ENCODE measurements at regions not wholly inside any gene's neighbourhood (a gene's known extent, or its start where the extent isn't known, plus 50 kb on each side); places are given as distances from the start of the nearest gene placed in this dataset.
"Not testable (repeated sequence)": the region's sequence is repeated elsewhere in the genome, so short reads cannot be mapped to it uniquely, and the experiment has no call there.

GRCh38 chr7:66460921-66461361 is 167.7 kb upstream of the KCTD7 start:
- H3K4me3 ChIP-seq (ENCODE audit: low read depth, low read length), result no peak overlapping the region
- TF ChIP-seq CTCF (IDR thresholded peaks at IDR 0.05; ENCODE audit: borderline replicate concordance, insufficient read depth, low read depth, low read length), result no peak

- H3K4me3 ChIP-seq (ENCODE audit: low read depth, low read length), result not testable (repeated sequence)
These were observed 167.3 kb upstream of the KCTD7 start for GRCh38 chr7:66461397-66461796.

DNA sequence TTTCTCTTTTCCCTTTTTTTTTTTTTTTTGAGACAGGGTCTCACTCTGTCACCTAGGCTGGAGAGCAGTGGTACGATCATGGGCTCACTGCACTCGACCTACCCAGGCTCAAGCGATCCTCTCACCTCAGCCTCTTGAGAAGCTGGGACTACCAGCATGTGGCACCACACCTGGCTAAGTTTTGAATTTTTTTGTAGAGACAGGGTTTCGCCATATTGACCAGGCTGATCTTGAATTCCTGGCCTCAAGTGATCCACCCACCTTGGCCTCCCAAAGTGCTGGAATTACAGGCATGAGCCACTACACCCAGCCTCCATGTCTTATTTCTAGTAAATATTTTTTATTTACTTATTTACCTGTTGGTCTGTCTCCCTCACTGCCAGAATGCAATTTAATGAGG is 165.8 kb upstream of the KCTD7 start:
- not testable (repeated sequence) for H3K4me3 ChIP-seq (ENCODE audit: low read depth, low read length)

DNA sequence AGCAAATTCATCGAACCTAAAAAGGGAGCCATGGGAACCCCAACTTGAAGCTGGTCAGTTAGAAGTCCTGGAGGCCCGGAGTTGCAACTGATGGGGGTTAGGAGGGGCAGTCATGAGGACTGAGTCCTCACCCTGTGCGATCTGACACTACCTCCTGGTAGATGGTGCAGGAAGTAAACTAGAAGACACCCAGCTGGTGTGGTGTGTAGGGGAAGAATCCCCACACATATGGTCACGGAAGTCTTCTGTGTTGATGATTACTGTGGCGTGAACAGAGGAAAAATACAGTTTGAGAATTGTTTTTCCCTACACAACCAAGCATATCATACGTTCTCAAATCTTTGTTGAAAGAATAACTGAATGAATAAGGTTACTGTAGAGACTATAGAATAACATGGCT is 164.6 kb upstream of the KCTD7 start:
- no peak overlapping the region for H3K4me3 ChIP-seq (ENCODE audit: low read depth, low read length)
- TF ChIP-seq CTCF (IDR thresholded peaks at IDR 0.05; ENCODE audit: borderline replicate concordance, insufficient read depth, low read depth, low read length), result no peak

DNA sequence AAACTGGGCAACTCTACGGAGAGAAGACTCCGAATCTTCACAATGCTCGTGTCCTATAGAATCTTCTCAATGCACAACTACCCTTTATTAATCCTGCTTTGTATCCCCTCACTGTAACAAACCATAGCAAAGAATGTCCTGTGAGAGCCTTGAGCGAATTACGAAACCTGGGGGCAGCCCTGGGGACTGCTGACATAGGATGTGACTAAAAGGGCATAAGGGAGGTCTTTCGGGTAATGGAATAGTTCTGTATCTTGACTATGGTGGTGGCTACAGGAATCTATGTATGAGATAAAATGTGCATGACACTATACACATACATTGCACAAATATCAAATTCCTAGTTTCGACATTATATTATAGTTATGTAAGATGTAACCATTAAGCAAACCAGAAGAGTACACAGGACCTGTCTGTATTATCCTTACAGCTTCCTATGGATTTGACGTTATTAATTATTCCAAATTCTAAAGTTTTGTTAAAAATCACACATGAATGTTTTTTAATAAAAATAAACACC is 162.5 kb upstream of the KCTD7 start:
- H3K4me3 ChIP-seq (ENCODE audit: low read depth, low read length), result no peak overlapping the region
- no peak for TF ChIP-seq CTCF (IDR thresholded peaks at IDR 0.05; ENCODE audit: borderline replicate concordance, insufficient read depth, low read depth, low read length)

GRCh38 chr7:66467887-66468286 is 160.8 kb upstream of the KCTD7 start:
- H3K4me3 ChIP-seq (ENCODE audit: low read depth, low read length), result no peak overlapping the region
- no peak for TF ChIP-seq CTCF (IDR thresholded peaks at IDR 0.05; ENCODE audit: borderline replicate concordance, insufficient read depth, low read depth, low read length)

DNA sequence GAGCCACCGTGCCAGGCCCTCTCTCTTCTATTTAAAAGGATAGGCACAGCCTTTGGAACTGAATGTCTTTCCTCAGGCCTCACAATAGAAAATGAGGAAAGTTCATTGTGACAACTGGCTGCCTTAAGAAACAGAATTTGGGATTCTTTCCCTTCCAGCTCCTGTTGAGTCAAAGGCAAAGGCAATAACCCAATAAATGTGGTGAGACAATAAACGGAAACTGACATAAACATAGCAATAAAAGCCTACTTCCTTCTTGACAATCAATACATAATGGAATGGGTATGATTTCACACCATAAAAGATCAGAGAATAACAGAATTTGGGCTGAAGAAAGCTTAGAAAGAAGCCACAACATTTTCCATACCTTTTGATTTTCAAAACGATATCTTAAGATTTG is 155.6 kb upstream of the KCTD7 start:
- H3K4me3 ChIP-seq (ENCODE audit: low read depth, low read length), result not testable (repeated sequence)

DNA sequence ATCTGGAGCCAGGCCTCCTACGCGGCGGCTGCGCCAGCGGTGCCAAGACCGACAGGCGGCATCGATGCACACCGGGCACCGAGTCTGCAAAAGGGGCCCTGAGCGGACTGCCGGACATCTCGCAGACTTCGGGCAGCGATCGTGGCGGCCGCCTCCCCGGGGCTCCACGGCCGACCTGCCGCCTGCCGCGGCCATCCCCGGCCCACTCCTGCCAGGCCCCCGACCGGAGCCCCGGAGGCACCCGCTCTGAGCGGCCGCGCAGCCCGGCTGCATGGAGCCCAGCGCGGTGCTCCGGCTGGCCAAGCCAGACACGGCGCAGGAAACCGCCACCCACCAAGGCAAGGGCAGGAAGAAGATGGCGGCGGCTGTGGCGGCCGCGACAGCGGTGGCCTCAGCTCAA is 154.2 kb upstream of the KCTD7 start:
- H3K4me3 ChIP-seq (ENCODE audit: low read depth, low read length), result no peak overlapping the region
- TF ChIP-seq CTCF (IDR thresholded peaks at IDR 0.05; ENCODE audit: borderline replicate concordance, insufficient read depth, low read depth, low read length), result no peak

DNA sequence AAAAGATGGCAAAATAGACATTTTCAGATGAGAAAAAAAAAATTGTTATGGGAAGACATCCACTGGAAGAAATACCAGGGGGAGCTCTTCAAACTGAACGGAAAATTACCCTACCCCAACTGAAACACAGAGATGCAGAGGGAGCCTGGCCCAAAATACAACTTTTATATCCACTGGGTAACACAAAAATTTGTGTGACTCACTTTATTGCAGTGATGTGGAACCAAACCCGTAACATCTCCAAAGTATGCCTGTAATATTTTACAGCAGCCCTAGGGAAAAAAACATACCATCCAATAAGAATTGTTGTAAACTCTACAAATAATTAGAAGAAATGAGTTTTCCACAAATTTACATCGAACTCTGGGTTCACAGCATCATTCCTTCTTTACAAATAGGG is 152.6 kb upstream of the KCTD7 start:
- H3K4me3 ChIP-seq (ENCODE audit: low read depth, low read length), result not testable (repeated sequence)

DNA sequence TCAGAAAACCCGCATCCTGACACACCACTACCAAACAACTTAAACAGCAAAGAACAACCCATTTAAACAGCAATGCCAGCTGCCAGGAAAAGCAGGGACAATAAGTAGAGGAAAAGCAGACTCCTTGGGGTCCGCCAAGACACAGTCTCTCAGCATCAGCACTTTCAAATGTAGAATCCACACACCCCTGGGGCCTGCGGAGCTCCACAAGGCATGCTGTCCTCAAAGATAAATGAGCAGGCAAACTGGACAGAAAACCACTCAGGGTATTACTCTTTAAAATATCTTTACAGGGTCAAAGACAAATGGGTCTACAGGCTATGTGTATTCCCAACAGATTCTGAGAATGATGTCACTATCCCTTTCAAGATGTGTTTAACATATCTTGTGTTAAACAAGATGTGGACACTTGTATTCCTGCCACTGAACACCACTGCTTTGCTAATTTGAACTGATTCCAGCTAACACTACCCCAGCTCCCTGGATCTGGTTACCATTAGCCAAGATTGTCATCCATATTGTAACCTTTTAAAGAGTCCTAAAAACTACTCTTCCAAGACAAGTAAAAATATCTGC is 150.8 kb upstream of the KCTD7 start:
- not testable (repeated sequence) for H3K4me3 ChIP-seq (ENCODE audit: low read depth, low read length)

DNA sequence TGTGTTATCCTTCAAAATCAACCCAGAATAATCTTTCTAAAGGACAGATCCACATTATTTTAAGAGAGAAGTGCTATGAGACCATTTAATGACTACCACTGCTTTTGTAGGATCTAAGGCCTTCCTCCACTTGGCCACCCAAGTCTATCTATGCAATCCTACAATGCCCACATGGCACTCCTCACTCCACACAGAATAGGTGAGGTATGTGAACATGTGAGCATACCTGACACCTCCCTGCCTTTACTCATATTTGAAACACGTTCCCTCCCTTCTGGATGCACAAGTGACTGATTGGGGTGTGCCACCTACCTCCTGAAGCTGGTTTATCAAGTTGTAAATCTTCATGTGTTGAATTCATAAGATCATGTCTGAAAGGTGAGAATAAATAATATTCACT is 147.5 kb upstream of the KCTD7 start:
- not testable (repeated sequence) for H3K4me3 ChIP-seq (ENCODE audit: low read depth, low read length)

DNA sequence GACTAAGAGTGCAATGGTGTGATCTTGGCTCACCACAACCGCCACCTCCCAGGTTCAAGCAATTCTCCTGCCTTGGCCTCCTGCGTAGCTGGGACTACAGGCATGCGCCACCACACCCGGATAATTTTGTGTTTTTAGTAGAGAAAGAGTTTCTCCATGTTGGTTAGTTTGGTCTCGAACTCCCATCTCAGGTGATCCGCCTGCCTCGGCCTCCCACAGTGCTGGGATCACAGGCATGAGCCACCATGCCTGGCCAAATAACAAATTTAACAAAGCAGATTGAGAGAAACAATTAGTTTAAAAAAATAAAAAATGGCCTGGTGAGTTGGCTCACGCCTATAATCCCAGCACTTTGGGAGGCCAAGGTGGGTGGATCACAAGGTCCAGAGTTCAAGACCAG is 139.6 kb upstream of the KCTD7 start:
- not testable (repeated sequence) for H3K4me3 ChIP-seq (ENCODE audit: low read depth, low read length)

- not testable (repeated sequence) for H3K4me3 ChIP-seq (ENCODE audit: low read depth, low read length)
These were observed 138.9 kb upstream of the KCTD7 start for GRCh38 chr7:66489741-66490140.

DNA sequence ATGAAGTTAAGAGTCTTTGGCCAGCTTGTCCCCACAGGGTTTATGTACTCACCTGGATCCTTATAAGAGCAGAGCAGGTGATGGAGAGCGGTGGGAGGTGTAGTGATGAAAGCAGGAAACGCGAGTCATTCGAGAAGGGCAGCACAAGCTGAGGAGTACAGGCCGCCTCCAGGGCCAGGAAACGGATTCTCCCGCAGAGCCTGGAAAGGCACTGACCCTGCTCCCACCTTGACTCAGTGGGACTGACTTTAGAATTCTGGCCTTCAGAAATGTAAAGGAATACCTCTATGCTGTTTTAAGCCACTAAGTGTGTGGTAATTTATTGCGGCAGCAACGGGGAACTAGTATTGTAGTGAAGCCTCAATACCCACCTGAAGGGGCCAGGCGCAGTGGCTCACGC is 137.7 kb upstream of the KCTD7 start:
- not testable (repeated sequence) for H3K4me3 ChIP-seq (ENCODE audit: low read depth, low read length)

DNA sequence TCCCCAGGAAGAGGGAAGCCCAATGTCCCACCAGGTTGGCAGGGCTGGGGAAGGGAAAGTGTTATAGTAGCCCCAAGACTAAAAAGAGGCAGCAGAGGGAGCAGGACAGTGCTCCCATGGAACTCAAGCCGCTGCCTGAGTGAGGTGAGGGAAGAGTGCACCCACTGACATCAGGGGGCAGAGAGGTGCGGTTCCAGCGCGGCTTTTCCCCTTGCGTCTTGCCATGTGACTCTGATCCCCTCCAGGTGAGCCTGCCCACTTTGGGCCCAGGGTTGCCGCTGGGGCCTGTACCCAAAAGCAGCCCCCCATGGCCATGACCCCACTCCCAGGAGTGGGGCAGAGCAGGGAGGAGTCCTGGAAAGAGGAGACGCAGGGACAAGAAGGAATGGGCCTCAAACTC is 136.3 kb upstream of the KCTD7 start:
- H3K4me3 ChIP-seq (ENCODE audit: low read depth, low read length), result peak overlapping the region; percentile 95

Data from GM12875 (cell line).